ENCODE measurements at regions not wholly inside any gene's neighbourhood (a gene's known extent, or its start where the extent isn't known, plus 50 kb on each side); places are given as distances from the start of the nearest gene placed in this dataset.

GRCh38 chr12:41869432-41869831 lies 275.2 kb downstream of the GXYLT1 start:
- no peak for DNase-seq

DNA sequence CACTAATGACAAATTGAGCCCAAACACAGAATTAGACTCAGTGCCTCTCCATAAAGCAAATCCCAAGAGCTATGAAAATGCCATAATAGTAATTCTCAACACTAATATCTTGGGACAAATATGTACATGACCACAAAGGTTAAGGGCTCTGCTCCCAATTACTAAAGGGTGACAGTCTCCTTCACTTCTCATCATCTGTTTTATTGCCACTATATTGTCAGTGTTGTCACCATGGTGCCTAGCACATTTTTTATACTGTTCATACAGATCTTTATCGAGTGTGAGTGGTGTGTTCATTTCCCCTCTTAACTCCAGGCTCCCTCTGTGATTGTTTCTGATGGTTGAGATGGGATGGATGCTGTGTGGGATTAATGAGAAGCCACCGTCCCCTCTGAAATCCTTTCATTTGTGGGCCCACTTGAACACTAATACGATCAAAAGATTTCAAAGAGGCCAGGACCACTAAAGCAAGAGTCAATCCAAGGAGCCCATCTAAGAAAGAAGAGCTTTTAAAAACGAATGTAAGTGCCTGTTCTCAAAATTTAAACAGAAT lies 277.7 kb downstream of the GXYLT1 start:
- DNase-seq, result no peak

DNA sequence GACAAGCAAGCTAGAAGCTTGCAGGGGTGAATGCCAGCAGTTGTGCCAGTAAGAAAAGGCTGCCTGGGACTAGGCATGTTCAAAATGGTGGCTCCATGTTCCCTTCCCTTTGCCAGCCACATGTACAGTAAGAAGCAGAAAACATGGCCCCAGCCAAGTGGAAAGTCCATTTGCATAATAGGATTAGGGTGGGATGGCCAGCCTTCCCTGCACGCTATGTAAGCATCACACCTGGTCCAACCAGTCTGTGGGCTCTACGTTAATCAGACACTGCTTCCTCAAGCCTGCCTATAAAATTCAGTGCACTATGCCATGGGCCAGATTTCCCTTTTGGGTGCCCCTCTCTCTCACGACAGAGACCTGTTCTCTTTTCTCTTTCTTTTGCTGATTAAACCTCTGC lies 288.4 kb downstream of the GXYLT1 start:
- DNase-seq, result no peak

DNA sequence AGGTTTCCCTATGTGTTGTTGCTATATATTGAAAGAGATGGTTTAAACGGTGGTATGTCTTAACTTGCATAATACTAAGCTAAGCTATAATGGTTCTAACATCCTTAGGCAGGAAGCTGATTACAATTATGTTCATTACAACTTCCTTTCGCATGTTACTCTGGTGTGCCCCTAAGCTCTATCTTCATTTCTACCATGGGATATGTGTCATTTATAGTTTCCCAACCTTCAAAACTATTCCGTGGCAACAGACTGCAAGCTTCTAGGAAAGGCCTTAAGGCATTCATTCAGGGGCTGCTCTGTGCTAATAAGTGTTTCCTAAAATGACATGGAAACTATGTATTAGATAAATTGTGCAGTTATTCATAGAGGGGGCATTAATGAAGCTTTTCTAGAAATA lies 294.6 kb downstream of the GXYLT1 start:
- DNase-seq, result no peak

DNA sequence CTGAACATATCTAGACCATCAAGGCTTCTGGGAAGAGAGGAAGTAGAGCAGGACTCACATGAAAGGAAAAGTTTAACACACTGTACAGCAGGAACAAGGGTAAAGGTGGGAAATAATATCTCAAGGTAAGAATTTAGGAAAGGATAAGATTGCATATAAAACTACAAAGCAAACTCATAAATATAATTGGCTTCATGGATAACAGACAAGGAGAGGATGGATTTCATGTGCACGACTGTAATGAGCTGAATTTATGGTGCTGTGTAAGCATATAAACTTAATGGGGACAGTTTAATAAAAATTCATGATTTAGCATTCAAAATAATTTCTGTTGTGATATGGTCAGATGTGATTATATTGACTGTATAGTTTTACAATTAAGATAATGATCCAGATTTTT lies 298.0 kb downstream of the GXYLT1 start:
- DNase-seq, result no peak

- no peak for DNase-seq
These were observed 308.3 kb downstream of the GXYLT1 start for GRCh38 chr12:41836416-41836815.

DNA sequence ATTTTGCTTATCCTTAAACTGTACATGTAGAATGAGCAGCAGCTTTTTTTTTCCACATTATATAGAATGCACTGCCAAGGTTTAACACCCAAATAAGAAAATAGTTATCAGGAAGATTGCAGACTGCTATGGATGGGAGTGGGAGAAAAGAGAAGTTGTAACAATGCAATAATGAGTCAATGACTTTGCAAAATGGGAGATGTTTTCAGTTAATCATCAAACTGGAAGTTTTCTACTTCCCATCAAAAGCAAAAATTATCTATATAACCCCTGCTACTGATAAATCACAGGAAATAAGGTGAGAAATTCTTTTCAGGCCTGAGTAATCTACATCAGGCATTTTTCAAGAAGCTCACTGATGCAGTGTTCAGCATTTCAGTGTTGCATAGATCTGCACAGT lies 309.1 kb downstream of the GXYLT1 start:
- DNase-seq, result no peak

DNA sequence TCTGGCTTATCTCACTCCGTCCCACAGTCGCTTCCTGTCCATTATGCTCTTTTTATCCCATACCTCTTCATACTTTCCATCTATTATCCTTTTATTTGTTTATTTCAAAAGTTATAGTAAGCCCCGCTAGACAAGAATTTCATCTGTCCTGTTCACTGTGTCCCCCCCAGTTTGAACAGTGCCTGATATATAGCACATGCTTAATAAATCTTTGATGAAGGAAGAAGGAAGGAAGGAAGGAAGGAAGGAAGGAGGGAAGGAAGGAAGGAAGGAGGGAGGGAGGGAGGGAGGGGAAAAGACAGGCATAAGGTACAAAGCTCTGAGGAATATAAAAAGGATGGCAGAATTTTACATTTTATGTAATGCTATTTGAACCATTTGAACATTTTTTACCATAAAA lies 324.7 kb downstream of the GXYLT1 start:
- DNase-seq, result no peak

- DNase-seq, result no peak
These were observed 340.6 kb downstream of the GXYLT1 start for GRCh38 chr12:41804026-41804425.

GRCh38 chr12:41802803-41803202 lies 341.9 kb downstream of the GXYLT1 start:
- DNase-seq, result no peak

GRCh38 chr12:41801261-41801660 lies 343.4 kb downstream of the GXYLT1 start:
- no peak for DNase-seq

DNA sequence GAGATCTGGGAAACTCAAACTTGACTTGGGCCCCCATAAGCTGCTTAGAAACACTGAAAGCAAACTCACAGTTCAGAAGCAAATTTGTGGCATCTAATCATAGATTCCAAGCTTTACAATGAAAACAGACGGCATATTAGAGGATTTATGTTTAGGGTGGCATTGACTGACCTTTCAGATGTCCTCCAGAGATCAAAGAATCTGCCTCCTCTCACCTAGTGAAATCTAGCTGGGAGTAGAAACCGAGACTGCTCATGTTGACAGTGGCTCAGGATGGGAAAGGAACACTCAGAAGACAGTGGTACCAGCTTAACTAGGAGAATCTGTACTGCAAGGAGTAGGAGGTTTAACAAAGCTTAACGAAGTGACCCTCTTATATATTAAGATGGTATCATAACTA lies 345.0 kb downstream of the GXYLT1 start:
- DNase-seq, result no peak

GRCh38 chr12:41795910-41796309 lies 348.8 kb downstream of the GXYLT1 start:
- DNase-seq, result no peak

- no peak for DNase-seq
These were observed 349.5 kb downstream of the GXYLT1 start for GRCh38 chr12:41795051-41795600.

- DNase-seq, result no peak
These were observed 350.3 kb downstream of the GXYLT1 start for GRCh38 chr12:41794336-41794735.

GRCh38 chr12:41784957-41785356 lies 359.7 kb downstream of the GXYLT1 start:
- no peak for DNase-seq

GRCh38 chr12:41778934-41779333 lies 365.7 kb downstream of the GXYLT1 start:
- DNase-seq, result no peak

DNA sequence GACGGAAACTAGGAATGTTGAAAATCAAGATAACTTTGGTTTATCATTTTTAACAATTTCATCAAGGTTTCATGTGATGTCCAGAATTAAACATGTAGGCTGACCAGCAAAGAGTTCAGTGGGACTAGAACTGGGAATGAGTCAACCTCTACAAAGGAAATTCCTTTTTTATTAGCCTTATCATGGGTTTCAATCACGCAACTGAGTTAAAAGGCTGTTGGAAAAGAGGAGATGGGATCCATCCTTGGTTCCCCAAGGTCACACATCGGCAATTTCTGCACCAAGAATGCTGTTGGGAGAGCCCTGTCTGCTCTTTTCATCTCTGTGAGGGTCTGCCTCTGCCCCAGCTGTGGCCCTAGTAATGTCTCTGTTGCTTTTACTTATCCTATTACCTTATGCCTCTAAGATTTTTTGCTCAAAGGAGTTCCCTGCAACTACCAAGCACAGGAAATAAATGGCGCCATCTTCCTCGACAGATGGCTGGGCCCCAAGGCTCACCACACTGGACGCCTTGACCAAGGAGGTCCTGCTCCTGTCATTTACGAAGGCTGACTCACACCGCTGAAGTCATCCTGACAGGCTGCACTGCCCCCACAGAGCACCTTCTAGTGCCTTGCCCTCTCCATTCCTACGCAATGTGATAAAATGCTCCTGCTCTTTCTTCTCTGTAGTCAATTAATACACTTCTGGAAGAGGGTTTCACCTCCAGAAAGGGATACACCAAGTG lies 367.4 kb downstream of the GXYLT1 start:
- no peak for DNase-seq

DNA sequence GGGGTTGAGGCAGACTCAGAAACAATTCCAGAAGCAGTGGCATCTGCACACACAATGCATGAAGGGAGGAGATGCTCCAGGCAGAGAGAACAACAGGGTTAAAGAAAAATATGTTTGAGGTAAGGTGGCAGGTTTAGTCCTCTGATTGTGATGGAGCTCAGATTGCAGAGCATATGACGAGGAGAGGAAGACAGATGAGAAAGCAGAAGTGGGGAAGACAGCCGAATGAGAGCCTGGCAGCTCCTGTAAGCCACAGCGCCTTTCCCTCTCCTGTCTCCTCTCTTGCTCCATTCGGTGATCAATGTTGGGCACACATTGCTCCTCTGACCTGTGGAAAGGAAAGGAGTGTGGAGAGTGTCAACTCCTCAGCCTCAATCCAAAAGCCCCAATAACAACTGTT lies 372.2 kb downstream of the GXYLT1 start:
- no peak for DNase-seq

DNA sequence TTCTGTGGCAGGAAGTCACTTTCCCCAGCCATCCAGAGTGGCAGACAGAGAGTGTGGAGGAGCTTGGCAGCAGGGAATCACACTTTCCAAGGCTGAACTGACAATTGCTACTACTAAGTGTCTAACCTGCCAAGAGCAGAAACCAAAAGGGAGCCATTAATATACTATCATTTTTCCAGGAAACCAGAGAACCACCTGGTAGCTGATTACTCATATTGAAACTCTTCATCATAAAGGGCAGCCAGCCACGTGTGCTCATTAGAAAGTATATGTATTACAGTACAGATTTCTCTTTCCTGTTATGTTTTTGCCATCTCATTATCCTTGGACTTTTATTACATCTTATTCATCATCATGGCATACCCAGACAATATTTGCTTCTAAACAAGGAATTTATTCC lies 374.9 kb downstream of the GXYLT1 start:
- DNase-seq, result no peak

DNA sequence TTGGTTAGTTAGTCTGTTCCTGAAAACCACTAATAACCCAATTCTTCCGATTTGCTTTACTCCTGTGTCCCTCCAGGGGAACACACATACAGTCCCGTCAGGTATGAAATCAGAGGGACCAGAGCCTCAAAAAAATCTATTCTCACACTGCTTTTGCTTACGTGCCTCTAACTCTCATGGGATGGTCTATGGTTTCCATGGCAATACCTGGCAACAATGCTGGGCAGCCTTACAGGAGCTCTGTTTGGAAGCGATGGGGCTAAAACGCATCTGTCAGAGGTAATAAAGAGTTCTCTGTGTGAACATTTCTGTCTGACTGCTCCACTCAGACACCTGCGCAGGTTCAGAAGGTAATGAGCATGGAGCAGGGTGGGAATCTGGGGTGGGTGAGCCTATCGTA lies 376.2 kb downstream of the GXYLT1 start:
- no peak for DNase-seq

DNA sequence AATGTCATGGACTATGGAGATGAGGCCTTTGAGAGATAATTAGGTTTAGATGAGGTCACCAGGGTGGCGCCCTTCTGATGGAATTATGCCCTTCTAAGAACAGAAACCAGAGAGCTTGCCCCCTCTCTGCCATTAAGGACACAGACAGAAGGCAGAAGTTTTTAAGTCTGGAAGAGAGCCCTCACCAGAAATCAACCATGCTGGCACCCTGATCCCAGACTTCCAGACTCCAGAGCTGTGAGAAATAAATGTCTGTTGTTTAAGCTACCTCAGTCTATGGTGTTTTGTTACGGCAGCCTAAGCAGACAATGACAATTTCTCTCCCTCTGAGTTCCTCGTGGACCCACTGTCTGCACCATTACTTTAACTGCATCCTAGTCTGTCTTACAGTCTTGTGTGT lies 382.0 kb downstream of the GXYLT1 start:
- no peak for DNase-seq

DNA sequence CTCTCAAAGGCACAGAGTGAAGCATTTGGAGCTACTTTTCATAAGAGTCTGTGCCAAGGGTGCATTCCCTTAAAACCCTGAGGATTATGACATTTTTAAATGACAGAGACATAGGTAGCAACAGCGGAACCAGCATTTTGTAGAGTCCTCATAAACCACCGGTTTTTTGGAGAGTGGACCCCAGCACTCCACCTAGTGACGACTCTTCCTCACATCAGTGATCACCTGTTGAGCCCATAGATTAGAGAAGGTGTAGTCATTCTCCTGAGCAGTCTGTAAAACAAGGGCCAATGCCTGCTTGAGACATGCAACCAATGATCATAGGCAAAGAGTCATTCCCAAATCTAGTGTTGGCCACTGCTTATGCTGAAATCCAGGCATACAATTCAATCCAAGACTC lies 399.1 kb downstream of the GXYLT1 start:
- DNase-seq, result no peak

- DNase-seq, result no peak
These were observed 400.8 kb downstream of the GXYLT1 start for GRCh38 chr12:41743835-41744234.

DNA sequence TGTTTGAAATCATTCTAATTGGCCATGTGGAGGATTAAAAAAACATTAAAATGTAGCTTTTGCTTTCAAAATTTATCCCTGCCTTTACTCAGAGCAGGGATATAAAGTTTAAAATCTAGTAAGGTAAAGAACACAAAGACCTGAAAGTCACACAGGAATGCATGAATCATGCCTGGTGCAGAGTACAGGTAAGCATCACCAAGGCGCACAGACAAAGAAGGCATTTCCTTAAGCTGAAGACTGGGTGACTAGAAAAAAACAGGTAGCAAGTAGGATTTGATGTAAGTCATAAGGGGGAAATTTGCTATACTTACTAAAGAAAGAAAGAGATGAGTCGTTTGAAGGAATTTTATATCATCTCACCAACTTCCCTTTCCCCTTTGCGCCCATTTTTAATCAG lies 405.6 kb downstream of the GXYLT1 start:
- no peak for DNase-seq

Measured in NCI-H345 (cell line).